Astrocyte (in vitro differentiated cells and primary cell): ENCODE measurements at regions not wholly inside any gene's neighbourhood (a gene's known extent, or its start where the extent isn't known, plus 50 kb on each side); places are given as distances from the start of the nearest gene placed in this dataset.

ENCODE experiments used
- EZH2 ChIP-seq: IDR thresholded peaks from 2 replicates; pipeline ENCODE4 v1.6.1; 2012; ENCODE audit warnings: mild to moderate bottlenecking, low read length, inconsistent platforms; ENCODE audit not compliant: insufficient read depth
- TF ChIP-seq, protein P1 (sequence below): IDR thresholded peaks from 2 replicates; pipeline ENCODE4 v1.5.1; 2011; ENCODE audit warnings: low read depth, mild to moderate bottlenecking, inconsistent platforms, low read length, moderate library complexity; ENCODE audit not compliant: insufficient read depth

DNA sequence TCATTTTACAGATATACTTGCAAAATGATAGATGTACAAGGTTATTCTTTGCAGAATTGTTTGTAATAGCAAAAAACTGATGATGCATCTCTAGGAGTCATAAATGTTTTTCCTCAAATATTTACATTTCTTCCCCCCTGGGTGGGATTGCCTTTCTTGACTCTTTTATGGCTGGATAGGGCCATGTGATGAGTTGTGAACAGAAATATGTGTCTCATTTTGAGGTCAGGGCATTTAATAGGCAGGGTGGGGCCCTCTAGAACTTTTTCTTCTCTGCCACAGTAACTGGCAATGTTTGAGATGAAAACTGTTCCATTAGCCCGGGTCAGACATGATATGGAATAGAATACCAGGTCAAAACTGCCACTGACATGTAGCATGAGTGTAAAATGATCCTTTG lies 159.5 kb upstream of the SYNCRIP start:
- TF ChIP-seq, protein P1, sequence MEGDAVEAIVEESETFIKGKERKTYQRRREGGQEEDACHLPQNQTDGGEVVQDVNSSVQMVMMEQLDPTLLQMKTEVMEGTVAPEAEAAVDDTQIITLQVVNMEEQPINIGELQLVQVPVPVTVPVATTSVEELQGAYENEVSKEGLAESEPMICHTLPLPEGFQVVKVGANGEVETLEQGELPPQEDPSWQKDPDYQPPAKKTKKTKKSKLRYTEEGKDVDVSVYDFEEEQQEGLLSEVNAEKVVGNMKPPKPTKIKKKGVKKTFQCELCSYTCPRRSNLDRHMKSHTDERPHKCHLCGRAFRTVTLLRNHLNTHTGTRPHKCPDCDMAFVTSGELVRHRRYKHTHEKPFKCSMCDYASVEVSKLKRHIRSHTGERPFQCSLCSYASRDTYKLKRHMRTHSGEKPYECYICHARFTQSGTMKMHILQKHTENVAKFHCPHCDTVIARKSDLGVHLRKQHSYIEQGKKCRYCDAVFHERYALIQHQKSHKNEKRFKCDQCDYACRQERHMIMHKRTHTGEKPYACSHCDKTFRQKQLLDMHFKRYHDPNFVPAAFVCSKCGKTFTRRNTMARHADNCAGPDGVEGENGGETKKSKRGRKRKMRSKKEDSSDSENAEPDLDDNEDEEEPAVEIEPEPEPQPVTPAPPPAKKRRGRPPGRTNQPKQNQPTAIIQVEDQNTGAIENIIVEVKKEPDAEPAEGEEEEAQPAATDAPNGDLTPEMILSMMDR, result no peak
- TF ChIP-seq EZH2, result no peak
